GM12875 (cell line): ENCODE measurements at regions not wholly inside any gene's neighbourhood (a gene's known extent, or its start where the extent isn't known, plus 50 kb on each side); places are given as distances from the start of the nearest gene placed in this dataset.

Experiments
- H3K4me3 ChIP-seq: one replicate; pipeline ENCODE4 v1.5.1; 2011; ENCODE audit warnings: low read depth, low read length, control low read depth
- CTCF ChIP-seq: IDR thresholded peaks from 2 replicates; pipeline ENCODE4 v1.5.1; 2011; ENCODE audit warnings: low read depth, mild to moderate bottlenecking, control low read depth, inconsistent platforms, low read length, moderate library complexity, borderline replicate concordance; ENCODE audit not compliant: insufficient read depth

- H3K4me3 ChIP-seq: no peak overlapping the region
- no peak for TF ChIP-seq CTCF
Measured at GRCh38 chrX:42485601-42486000, 292.4 kb downstream of the PPP1R2C start.

GRCh38 chrX:42484233-42484632 is 293.7 kb downstream of the PPP1R2C start:
- TF ChIP-seq CTCF: no peak
- no peak overlapping the region for H3K4me3 ChIP-seq

- no peak for TF ChIP-seq CTCF
- H3K4me3 ChIP-seq: no peak overlapping the region
Measured at GRCh38 chrX:42477396-42477795, 300.6 kb downstream of the PPP1R2C start.

- TF ChIP-seq CTCF: no peak
- H3K4me3 ChIP-seq: no peak overlapping the region
Measured at GRCh38 chrX:42472727-42473126, 305.2 kb downstream of the PPP1R2C start.

GRCh38 chrX:42466332-42467046 is 311.5 kb downstream of the PPP1R2C start:
- TF ChIP-seq CTCF: no peak
- no peak overlapping the region for H3K4me3 ChIP-seq

- no peak overlapping the region for H3K4me3 ChIP-seq
- no peak for TF ChIP-seq CTCF
Measured at GRCh38 chrX:42465821-42466220, 312.1 kb downstream of the PPP1R2C start.

- no peak for TF ChIP-seq CTCF
- no peak overlapping the region for H3K4me3 ChIP-seq
Measured at GRCh38 chrX:42463706-42464490, 314.1 kb downstream of the PPP1R2C start.
